ENCODE measurements at regions not wholly inside any gene's neighbourhood (a gene's known extent, or its start where the extent isn't known, plus 50 kb on each side); places are given as distances from the start of the nearest gene placed in this dataset.

- TF ChIP-seq POLR2AphosphoS5 (IDR thresholded peaks at IDR 0.05; ENCODE audit: low read depth, low read length) (no peak), CTCF (IDR thresholded peaks at IDR 0.05; ENCODE audit: control extremely low read depth in 1 of 3, insufficient read depth in 1 of 3, low read depth in 1 of 3, low read length in 3 of 3) (no peak), RAD21 (IDR thresholded peaks at IDR 0.05 in 1 of 2, conservative IDR thresholded peaks at IDR 0.05 in 1 of 2; ENCODE audit: low read depth in 2 of 2, low read length in 2 of 2) (no peak), HDAC6 (IDR thresholded peaks at IDR 0.05; ENCODE audit: low read depth, low read length) (no peak), EZH2 (IDR thresholded peaks at IDR 0.05; ENCODE audit: low read depth, low read length, severe bottlenecking) (no peak), SUZ12 (IDR thresholded peaks at IDR 0.05; ENCODE audit: low read length) (no peak), PHF8 (conservative IDR thresholded peaks at IDR 0.05; ENCODE audit: low read depth, low read length) (no peak)
Measured at GRCh38 chr6:133816171-133816570, 72.7 kb upstream of the TCF21 start.

All from H1 (cell line).